CD4-positive, alpha-beta T cell treated with Interleukin-21 for 1 hour (primary cell): ENCODE measurements at regions not wholly inside any gene's neighbourhood (a gene's known extent, or its start where the extent isn't known, plus 50 kb on each side); places are given as distances from the start of the nearest gene placed in this dataset.
"Not testable (repeated sequence)": the region's sequence is repeated elsewhere in the genome, so short reads cannot be mapped to it uniquely, and the experiment has no call there.

Experiments used
- DNase-seq: peaks from one replicate; pipeline ENCODE4 v3.0.0-alpha.2; 2020

- no peak for DNase-seq
Measured at GRCh38 chr2:51960281-51960680, 928.3 kb upstream of the NRXN1 start.

DNA sequence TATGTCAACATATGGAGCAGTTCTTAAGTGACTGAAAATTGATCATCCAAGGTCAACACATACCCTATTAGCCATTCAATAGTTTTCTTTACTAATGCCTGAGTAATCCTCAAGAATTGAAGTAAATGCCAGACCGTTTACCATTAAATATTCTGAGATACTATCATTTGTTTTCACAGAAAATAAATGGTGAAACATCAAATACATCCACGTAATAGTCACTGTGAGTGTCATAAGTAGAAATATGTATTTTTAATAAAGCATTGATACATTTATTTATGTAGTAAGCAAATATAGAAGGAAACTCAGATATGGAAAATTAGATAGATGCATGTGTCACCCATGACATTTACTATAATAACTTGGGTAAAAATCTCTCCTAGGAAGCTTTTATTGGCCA, 927.8 kb upstream of the NRXN1 start:
- no peak for DNase-seq

- DNase-seq = no peak
Measured at GRCh38 chr2:51953931-51954330, 922.0 kb upstream of the NRXN1 start.

DNA sequence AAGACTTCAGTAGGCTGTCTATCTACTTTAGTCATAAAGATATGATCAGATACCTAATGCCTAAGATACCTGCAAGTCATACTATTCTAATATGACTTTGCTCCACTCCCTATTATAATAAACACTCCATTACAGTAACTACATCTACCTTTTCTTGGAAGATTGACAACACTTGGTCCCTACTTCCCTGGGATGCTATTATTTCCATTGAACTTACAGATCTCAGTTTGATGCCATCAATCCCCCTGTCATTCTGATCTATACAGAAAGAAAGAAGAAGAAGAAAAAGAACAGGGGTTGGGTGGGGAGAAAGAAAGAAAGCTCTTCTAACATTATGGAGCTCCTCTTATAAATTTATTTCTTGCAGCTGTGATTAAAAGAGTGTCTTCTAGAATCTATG, 889.1 kb upstream of the NRXN1 start:
- no peak for DNase-seq

GRCh38 chr2:51920509-51920908, 888.6 kb upstream of the NRXN1 start:
- no peak for DNase-seq

- no peak for DNase-seq
Measured at GRCh38 chr2:51919395-51919794, 887.5 kb upstream of the NRXN1 start.

DNA sequence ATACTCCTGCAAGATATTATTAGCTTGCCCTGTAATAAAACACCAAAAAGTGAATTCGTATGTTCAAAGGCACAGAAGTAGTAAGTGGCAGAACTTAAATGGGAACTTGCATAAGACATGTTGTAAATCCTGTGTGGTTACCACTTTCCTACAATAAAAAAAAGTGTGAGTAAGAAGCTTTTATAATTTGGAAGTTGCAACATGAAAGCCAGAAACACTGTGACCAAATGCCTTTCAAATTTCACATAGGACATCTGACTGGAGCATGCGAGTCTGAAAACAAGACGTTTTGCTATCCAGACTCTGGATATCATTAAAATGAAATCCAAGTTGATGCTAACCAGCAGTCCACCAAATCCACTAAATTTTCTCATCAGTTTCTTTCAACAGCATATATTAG, 886.2 kb upstream of the NRXN1 start:
- no peak for DNase-seq

- DNase-seq = no peak
Measured at GRCh38 chr2:51903728-51904127, 871.8 kb upstream of the NRXN1 start.

DNA sequence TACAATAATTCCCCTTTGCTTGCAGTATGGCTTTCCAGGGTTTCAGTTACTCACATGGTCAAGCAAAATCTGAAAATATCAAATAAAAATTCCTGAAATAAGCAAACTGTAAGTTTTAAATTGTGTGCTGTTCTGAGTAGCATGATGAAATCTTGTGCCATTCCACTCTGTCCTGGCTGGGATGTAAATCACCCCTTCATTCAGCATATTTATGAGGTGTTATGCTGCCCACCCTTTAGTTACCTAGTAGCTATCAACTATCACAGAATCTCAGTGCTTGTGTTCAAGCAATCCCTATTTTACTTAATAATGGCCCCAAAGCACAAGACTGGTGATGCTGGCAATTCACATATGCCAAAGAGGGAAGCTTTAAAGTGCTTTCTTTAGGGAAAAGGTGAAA, 867.7 kb upstream of the NRXN1 start:
- no peak for DNase-seq

GRCh38 chr2:51894584-51894983, 862.7 kb upstream of the NRXN1 start:
- not testable (repeated sequence) for DNase-seq

DNA sequence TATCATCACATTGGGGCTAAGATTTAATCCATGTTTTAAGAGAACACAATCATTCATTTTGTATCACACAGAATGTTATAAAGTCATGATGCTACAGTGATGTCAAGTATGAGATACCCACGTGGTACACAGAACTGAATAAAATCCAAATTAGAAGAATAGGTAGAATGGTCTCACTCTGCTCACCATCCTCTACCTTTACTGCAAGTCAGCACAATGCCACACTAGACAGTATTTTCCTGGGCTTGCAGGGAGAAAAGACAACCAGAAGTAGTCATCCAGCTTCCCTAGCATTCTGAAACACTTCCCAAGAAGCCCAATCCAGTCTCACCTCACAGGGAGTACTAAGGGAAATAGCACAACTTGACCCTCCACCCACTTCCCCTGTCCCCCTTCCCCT, 856.2 kb upstream of the NRXN1 start:
- no peak for DNase-seq

GRCh38 chr2:51881673-51882072, 849.7 kb upstream of the NRXN1 start:
- DNase-seq = no peak

DNA sequence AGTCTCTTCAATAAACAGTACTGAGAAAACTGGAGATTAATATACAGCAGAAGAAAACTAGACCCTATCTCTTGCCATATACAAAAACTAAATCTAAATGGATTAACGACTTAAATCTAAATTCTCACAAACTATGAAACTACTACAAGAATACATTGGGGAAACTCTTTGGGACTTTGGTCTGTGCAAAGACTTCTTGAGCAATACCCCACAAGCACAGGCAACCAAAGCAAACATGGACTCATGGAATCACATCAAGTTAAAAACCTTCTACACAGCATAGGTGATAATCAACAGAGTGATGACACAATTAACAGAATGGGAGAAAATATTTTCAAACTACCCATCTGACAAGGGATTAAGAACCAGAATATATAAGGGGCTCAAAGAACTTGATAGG, 848.2 kb upstream of the NRXN1 start:
- no peak for DNase-seq

GRCh38 chr2:51866361-51866760, 834.4 kb upstream of the NRXN1 start:
- no peak for DNase-seq

GRCh38 chr2:51859260-51859659, 827.3 kb upstream of the NRXN1 start:
- DNase-seq = no peak

DNA sequence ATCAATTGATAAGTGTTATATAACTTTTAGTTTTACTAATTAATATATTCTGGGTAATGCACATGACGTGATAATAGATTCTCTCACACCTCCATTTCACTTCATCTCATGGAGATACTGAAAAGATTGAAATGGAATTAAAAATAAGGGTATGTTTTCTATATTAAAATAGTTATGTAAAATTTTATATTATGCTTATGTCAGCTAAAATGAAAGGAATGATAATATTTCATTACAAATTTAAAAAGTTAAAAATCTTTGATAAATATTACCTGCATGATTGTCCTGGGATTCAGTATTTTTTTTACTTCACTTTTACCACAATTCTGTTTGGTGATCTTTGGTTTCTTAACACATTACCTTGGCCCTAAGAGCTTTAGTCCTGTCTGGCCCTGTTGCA, 823.8 kb upstream of the NRXN1 start:
- no peak for DNase-seq

- no peak for DNase-seq
Measured at GRCh38 chr2:51846796-51847195, 814.9 kb upstream of the NRXN1 start.

DNA sequence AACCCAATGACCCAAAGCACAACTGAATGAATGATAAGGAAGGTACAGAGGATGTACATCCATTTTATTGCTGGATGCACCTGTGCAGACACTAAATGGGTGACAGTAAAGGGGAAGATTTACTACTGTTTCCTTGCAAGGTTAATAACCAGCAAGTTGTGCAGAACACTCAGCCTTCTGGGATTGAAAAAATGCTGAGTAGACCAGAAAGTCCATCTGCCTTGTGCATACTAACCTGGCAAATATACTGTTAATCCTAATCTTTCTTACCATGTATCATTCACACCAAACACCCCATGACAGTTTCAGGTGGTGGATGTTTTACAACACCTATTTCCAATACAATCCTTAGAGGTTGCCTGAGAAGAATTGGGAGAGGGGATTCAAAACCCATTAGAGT, 814.1 kb upstream of the NRXN1 start:
- DNase-seq = no peak

DNA sequence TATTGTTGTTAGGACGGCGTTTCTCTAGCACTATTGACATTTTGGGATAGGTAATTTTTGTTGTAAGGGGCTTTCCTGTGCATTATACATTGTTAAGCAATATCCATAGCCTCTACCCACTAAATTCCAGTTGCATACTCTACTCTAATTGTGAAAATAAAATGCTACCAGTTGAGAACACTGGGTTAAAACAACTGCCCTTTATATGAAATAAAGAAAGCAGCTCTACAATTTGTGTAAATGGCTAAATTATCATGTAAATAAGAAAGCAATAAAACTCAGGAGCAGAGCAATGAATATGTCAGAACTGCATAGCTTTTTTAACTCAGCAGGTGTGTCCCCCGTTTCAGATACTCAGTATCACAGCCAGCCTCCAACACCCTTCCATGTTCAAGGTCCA, 812.7 kb upstream of the NRXN1 start:
- DNase-seq = no peak

GRCh38 chr2:51829477-51829876, 797.5 kb upstream of the NRXN1 start:
- DNase-seq = no peak

DNA sequence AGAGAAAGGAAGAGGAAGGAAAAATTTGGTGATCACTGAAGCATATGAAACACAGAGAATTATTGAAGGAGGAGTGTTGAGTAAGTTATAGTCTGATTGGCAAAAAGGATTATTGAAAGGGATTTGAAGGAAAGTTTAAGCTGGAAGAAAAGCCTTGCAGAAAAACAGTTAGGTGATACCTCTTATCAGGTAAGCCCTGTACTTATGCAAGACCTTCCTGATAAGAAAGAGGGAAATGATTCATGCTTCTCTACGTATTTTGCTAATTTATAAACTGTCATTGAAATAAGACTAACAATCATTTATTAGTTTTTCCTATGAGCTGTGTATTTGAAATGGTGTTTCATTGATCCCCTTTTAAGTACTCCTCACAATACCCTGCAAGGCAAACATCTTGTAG, 793.9 kb upstream of the NRXN1 start:
- DNase-seq = no peak

DNA sequence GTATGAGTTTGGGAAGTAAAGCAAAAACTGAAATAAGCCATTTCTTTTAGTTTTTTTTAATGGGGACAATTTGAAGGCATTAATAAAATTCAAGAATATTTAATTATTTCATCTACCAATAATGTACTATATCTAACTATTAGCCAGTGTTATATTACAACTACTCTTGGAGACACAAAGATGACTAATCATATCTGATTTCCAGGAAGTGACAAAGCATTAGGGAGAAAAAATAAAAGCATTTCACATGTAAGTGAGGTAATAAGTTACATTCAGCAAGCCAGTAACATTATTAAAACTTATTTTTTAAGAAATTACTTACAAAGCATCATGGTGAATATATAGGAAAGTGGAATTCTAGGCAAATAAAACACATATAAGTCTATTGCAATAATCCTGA, 781.3 kb upstream of the NRXN1 start:
- no peak for DNase-seq

DNA sequence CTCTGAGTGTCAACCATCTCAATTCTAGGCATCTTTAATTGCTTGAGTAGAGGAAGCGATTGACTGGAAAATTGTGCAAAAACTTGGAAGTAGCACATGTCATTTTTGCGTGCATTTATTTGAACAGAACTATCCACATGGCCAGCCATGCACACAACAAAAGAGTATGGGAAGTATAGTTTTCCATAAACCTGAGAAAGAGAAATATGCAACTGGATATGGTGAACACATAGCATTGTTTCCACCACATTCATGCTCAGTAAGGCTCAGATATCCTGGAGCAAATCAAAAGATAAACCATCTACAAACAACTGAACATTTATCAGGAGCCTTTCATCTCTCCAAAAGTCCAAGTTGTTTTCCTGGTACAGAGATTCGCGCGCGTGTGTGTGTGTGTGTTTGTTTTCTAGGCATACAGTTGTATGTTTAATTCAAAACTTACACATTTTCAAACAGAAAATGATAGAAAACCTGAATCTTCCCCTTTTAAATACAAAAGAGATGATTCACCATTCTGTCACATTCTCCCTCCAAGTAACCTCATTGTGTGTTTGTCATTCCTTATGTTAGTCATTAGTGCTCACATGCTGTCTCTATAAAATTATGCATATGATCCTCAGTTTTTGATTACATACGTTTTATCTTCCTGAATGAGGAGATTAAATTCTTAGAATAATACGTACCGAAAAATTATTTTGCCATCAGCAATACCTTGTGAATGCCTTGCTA, 780.4 kb upstream of the NRXN1 start:
- no peak for DNase-seq

DNA sequence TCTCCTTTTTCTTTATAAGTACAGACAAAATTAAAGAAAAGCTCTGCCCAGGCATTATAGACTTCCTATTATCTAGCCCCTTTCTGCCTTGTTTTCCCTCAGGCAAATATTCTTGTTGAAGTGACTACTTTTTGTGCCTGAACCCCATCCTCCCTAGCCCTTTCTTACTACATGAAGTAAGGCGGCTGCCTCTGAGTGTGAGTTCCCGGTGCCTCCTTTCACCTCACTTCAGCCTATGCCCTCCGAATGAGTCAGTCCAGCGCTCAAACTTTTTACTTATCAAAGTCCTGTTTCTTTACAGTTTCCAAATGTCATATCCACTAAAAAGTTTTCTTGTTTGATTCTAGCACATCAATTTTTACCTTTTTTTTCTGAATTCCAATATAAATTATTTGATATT, 778.3 kb upstream of the NRXN1 start:
- no peak for DNase-seq

DNA sequence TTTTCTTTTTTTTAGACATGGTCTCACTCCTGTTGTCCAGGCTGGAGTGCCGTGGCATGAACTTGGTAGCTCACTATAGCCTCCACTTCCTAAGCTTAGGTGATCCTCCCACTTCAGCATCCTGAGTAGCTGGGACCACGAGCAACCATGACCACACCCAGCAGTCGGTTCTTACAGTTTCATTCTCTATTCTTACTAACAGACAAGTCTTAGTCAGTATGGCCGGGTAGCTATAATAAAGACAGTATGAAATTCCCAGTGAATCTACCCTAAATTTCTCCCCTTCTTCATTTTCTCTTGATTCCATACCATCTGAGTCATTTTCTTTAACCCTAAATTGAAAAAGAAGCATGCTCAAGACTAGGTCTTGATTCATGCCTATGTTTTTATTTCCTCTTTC, 775.3 kb upstream of the NRXN1 start:
- no peak for DNase-seq
